Body of pancreas (tissue), 4 donors: ENCODE measurements at regions not wholly inside any gene's neighbourhood (a gene's known extent, or its start where the extent isn't known, plus 50 kb on each side); places are given as distances from the start of the nearest gene placed in this dataset.

Experiments
- POLR2A ChIP-seq, 3 donors: fragments of 450-650 bp; IDR thresholded peaks; one replicate each; pipeline ENCODE4 v1.6.1; 2016; ENCODE audit warnings: antibody characterized with exemption in 3 of 3, mild to moderate bottlenecking in 2 of 3
- TF ChIP-seq, protein P1 (sequence below), 7 experiments: fragments of 450-650 bp in 4 of 7; fragments of 200-600 bp in 3 of 7; sonication (generic) in 3 of 7; IDR thresholded peaks; one replicate each; pipeline ENCODE4 v1.5.1; 2016 to 2019; ENCODE audit warnings: antibody characterized with exemption in 7 of 7

DNA sequence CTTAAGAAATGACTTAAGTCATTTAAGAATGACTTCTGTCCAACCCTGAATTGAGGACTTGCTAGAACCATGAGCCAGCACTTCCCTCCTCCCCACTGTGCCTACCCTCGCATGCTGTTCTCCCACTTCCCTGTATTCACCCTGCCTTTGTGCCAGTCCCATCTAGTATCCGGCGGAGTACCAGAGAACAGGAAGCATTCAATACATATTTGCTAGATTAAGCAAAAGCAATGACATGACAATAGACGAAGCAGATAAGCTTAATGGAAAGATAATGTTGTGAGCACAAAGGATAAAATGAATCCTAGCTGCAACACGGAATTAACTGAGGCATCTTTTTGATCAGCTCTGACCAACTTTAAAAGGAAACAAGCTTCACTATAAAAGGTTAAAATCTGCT, 328.5 kb downstream of the TDRD15 start:
- TF ChIP-seq, protein P1, sequence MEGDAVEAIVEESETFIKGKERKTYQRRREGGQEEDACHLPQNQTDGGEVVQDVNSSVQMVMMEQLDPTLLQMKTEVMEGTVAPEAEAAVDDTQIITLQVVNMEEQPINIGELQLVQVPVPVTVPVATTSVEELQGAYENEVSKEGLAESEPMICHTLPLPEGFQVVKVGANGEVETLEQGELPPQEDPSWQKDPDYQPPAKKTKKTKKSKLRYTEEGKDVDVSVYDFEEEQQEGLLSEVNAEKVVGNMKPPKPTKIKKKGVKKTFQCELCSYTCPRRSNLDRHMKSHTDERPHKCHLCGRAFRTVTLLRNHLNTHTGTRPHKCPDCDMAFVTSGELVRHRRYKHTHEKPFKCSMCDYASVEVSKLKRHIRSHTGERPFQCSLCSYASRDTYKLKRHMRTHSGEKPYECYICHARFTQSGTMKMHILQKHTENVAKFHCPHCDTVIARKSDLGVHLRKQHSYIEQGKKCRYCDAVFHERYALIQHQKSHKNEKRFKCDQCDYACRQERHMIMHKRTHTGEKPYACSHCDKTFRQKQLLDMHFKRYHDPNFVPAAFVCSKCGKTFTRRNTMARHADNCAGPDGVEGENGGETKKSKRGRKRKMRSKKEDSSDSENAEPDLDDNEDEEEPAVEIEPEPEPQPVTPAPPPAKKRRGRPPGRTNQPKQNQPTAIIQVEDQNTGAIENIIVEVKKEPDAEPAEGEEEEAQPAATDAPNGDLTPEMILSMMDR (IDR thresholded peaks at IDR 0.05): no peak
- TF ChIP-seq POLR2A (IDR thresholded peaks at IDR 0.05): no peak
